ENCODE measurements at regions not wholly inside any gene's neighbourhood (a gene's known extent, or its start where the extent isn't known, plus 50 kb on each side); places are given as distances from the start of the nearest gene placed in this dataset.

- Mint-ChIP-seq H3K4me3 (ENCODE audit: low read depth, unreplicated experiment) (no peak overlapping the region), H3K9me3 (ENCODE audit: low read depth, unreplicated experiment) (no peaks in the 10 kb centered on the region), H3K27me3 (ENCODE audit: unreplicated experiment) (no peaks in the 10 kb centered on the region), H3K27ac (ENCODE audit: unreplicated experiment) (no peak overlapping the region), H3K36me3 (ENCODE audit: insufficient read depth, unreplicated experiment) (no peaks in the 10 kb centered on the region), H3K4me1 (ENCODE audit: low read depth, unreplicated experiment) (no peaks in the 10 kb centered on the region)
- CTCF ChIA-PET: interaction anchor here (0.5 to 0.6 kb wide), 2 partner anchors 29 to 275 kb away, joined by 4 to 5 read pairs; no protein-coding TSS in a partner anchor
- DNase-seq: no peak
- TF ChIP-seq CTCF (IDR thresholded peaks at IDR 0.05; ENCODE audit: unreplicated experiment): no peak
- intact Hi-C loops (cut with micrococcal nuclease; ENCODE audit: unreplicated experiment): no loop called here
- no TSS peak for BruUV-seq (replicated peaks)
Measured at GRCh38 chrX:39835776-39836175, 262.0 kb downstream of the BCOR start.

- CTCF ChIA-PET: no interaction called here
- DNase-seq: no peak
Measured at GRCh38 chrX:39836802-39837420, 260.8 kb downstream of the BCOR start.

GRCh38 chrX:39837688-39838087 lies 260.1 kb downstream of the BCOR start:
- Mint-ChIP-seq H3K9me3 (ENCODE audit: low read depth, unreplicated experiment) (no peaks in the 10 kb centered on the region), H3K4me1 (ENCODE audit: low read depth, unreplicated experiment) (no peaks in the 10 kb centered on the region), H3K27ac (ENCODE audit: unreplicated experiment) (no peak overlapping the region), H3K27me3 (ENCODE audit: unreplicated experiment) (no peaks in the 10 kb centered on the region), H3K4me3 (ENCODE audit: low read depth, unreplicated experiment) (no peak overlapping the region), H3K36me3 (ENCODE audit: insufficient read depth, unreplicated experiment) (no peaks in the 10 kb centered on the region)
- BruUV-seq (replicated peaks): no TSS peak
- TF ChIP-seq CTCF (IDR thresholded peaks at IDR 0.05; ENCODE audit: unreplicated experiment): no peak
- no peak for DNase-seq
- intact Hi-C loops (cut with micrococcal nuclease; ENCODE audit: unreplicated experiment): no loop called here
- CTCF ChIA-PET: no interaction called here

More at GRCh38 chrX:39836802-39837420, 260.8 kb downstream of the BCOR start:
- Mint-ChIP-seq H3K36me3 (ENCODE audit: insufficient read depth, unreplicated experiment) (no peaks in the 10 kb centered on the region), H3K27ac (ENCODE audit: unreplicated experiment) (no peak overlapping the region), H3K27me3 (ENCODE audit: unreplicated experiment) (no peaks in the 10 kb centered on the region), H3K9me3 (ENCODE audit: low read depth, unreplicated experiment) (no peaks in the 10 kb centered on the region), H3K4me3 (ENCODE audit: low read depth, unreplicated experiment) (no peak overlapping the region), H3K4me1 (ENCODE audit: low read depth, unreplicated experiment) (no peaks in the 10 kb centered on the region)
- intact Hi-C loops (cut with micrococcal nuclease; ENCODE audit: unreplicated experiment): no loop called here
- BruUV-seq (replicated peaks): no TSS peak
- TF ChIP-seq CTCF (IDR thresholded peaks at IDR 0.05; ENCODE audit: unreplicated experiment): no peak

GRCh38 chrX:39839371-39839770 lies 258.4 kb downstream of the BCOR start:
- Mint-ChIP-seq H3K4me1 (ENCODE audit: low read depth, unreplicated experiment) (no peaks in the 10 kb centered on the region), H3K27ac (ENCODE audit: unreplicated experiment) (no peak overlapping the region), H3K27me3 (ENCODE audit: unreplicated experiment) (no peaks in the 10 kb centered on the region), H3K36me3 (ENCODE audit: insufficient read depth, unreplicated experiment) (no peaks in the 10 kb centered on the region), H3K4me3 (ENCODE audit: low read depth, unreplicated experiment) (no peak overlapping the region), H3K9me3 (ENCODE audit: low read depth, unreplicated experiment) (no peaks in the 10 kb centered on the region)
- CTCF ChIA-PET: no interaction called here
- DNase-seq: no peak
- BruUV-seq (replicated peaks): no TSS peak
- TF ChIP-seq CTCF (IDR thresholded peaks at IDR 0.05; ENCODE audit: unreplicated experiment): no peak
- intact Hi-C loops (cut with micrococcal nuclease; ENCODE audit: unreplicated experiment): no loop called here

Data from Calu3 (cell line).